RWPE2 (cell line): ENCODE measurements at regions not wholly inside any gene's neighbourhood (a gene's known extent, or its start where the extent isn't known, plus 50 kb on each side); places are given as distances from the start of the nearest gene placed in this dataset.

Experiments
- ATAC-seq: fragments of 200-7000 bp; cut with Tn5 transposase; 3 replicates; pipeline ENCODE4 v1.9.1; 2021; ENCODE audit warnings: low read depth
- DNase-seq: peaks from one replicate; pipeline ENCODE4 v3.0.0-alpha.2; 2020; ENCODE audit warnings: low spot score
- H3K27ac ChIP-seq: fragments of 450-650 bp; 2 replicates; pipeline ENCODE4 v1.5.1; 2017; ENCODE audit warnings: mild to moderate bottlenecking; ENCODE audit not compliant: poor library complexity, severe bottlenecking
- H3K27me3 ChIP-seq: fragments of 250-450 bp; sonication (Bioruptor Pico); 2 replicates; pipeline ENCODE4 v1.5.1; 2021; ENCODE audit warnings: mild to moderate bottlenecking, moderate library complexity; ENCODE audit not compliant: insufficient read depth, poor library complexity, severe bottlenecking
- H3K36me3 ChIP-seq: fragments of 250-450 bp; sonication (Bioruptor Pico); 2 replicates; pipeline ENCODE4 v1.5.1; 2020; ENCODE audit warnings: low read depth, mild to moderate bottlenecking, moderate library complexity
- H3K4me1 ChIP-seq: fragments of 250-450 bp; sonication (Bioruptor Pico); 2 replicates; pipeline ENCODE4 v1.5.1; 2021; ENCODE audit warnings: mild to moderate bottlenecking, moderate library complexity; ENCODE audit not compliant: insufficient read depth, poor library complexity, severe bottlenecking
- H3K4me3 ChIP-seq: fragments of 250-450 bp; sonication (Bioruptor Pico); 2 replicates; pipeline ENCODE4 v1.5.1; 2021; ENCODE audit warnings: mild to moderate bottlenecking, moderate library complexity; ENCODE audit not compliant: severe bottlenecking
- H3K9me3 ChIP-seq: fragments of 250-450 bp; sonication (Bioruptor Pico); 2 replicates; pipeline ENCODE4 v1.5.1; 2021; ENCODE audit warnings: mild to moderate bottlenecking, moderate library complexity; ENCODE audit not compliant: severe bottlenecking
- TF ChIP-seq, protein P1 (sequence below): fragments of 450-650 bp; IDR thresholded peaks from one replicate; pipeline ENCODE4 v1.5.1; 2017; ENCODE audit warnings: mild to moderate bottlenecking, moderate library complexity; ENCODE audit not compliant: poor library complexity, severe bottlenecking

DNA sequence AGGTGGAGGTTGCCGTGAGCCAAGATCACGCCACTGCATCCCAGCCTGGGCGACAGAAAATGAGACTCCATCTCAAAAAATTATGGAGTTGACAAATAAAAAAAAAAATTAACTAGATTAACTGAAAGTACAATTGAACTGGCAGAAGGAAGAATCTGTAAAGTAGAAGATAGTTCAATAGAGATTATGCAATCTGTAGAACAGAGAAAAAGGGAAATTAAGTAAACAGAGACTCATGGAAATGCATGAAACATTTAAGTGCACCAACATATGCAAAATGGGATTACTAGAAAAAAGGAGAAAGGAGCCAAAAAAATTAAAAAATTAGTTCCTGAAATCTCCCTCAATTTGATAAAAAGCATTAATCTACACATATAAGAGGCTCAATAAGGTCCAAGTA, 188.8 kb upstream of the KHDRBS2 start:
- no peaks in the 10 kb centered on the region for H3K4me1 ChIP-seq
- H3K27ac ChIP-seq: no peak overlapping the region
- ATAC-seq (no peak), DNase-seq (no peak)
- no peak overlapping the region for H3K4me3 ChIP-seq
- H3K9me3 ChIP-seq: no peaks in the 10 kb centered on the region
- H3K27me3 ChIP-seq: peaks cover 7% of the 10 kb centered on the region
- TF ChIP-seq, protein P1, sequence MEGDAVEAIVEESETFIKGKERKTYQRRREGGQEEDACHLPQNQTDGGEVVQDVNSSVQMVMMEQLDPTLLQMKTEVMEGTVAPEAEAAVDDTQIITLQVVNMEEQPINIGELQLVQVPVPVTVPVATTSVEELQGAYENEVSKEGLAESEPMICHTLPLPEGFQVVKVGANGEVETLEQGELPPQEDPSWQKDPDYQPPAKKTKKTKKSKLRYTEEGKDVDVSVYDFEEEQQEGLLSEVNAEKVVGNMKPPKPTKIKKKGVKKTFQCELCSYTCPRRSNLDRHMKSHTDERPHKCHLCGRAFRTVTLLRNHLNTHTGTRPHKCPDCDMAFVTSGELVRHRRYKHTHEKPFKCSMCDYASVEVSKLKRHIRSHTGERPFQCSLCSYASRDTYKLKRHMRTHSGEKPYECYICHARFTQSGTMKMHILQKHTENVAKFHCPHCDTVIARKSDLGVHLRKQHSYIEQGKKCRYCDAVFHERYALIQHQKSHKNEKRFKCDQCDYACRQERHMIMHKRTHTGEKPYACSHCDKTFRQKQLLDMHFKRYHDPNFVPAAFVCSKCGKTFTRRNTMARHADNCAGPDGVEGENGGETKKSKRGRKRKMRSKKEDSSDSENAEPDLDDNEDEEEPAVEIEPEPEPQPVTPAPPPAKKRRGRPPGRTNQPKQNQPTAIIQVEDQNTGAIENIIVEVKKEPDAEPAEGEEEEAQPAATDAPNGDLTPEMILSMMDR: no peak
- no peaks in the 10 kb centered on the region for H3K36me3 ChIP-seq

DNA sequence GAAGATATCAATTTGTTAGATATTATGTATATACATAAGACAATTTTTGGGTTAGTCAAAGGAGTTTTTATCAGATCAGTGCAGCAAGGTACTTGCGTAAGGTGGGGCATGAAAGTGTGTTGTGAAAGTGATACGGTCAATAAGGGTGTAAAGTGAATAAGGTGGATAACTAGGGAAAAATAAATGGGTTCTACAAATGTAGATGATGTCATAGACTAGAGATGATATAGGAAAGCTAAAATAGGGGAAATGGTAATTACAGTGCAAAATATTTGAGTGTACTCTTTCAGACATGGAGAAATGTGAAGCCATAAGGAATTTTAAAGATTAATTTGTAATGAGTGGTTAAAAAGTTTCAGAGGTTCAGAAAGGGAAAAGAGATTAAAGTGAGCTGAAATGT, 180.6 kb upstream of the KHDRBS2 start:
- H3K9me3 ChIP-seq: no peaks in the 10 kb centered on the region
- no peak for DNase-seq
- H3K27ac ChIP-seq: no peak overlapping the region
- no peaks in the 10 kb centered on the region for H3K4me1 ChIP-seq
- no peaks in the 10 kb centered on the region for H3K36me3 ChIP-seq
- TF ChIP-seq, protein P1: no peak
- no peak for ATAC-seq
- no peaks in the 10 kb centered on the region for H3K27me3 ChIP-seq
- H3K4me3 ChIP-seq: no peak overlapping the region

DNA sequence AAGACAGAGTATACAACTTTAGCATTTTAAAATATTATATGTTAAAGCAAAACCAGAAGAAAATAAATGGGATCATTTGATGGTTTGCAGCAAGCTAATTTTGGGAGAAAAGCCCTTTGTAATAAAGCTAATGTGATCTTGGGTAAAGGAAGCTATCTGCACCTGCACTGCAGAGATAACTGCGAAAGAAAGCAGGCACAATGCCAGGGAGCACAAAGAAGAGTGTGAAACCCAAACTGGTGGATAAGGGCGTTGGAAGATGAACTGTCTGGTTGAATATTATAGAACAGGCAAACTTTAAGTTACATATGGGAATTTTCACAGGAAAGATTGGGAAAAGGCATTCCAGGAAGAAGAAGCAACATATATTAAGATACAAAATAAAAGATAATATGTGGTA, 179.2 kb upstream of the KHDRBS2 start:
- no peak for ATAC-seq

DNA sequence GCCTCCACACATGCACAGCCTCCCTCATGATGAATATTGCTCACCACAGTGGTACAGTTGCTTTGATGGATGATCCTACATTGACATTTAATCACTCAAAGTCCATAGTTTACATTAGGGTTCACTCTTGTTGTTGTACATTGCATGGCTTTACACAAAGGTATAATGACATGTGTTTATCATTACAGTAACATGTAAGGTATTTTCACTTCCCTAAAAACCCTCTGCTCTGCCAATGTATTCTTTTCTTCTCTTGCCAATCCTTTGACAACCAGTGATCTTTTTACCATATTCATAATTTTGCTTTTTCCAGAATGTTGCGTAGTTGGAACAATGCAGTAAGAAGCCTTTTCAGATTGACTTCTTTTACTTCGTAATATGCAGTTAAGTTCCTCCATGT, 166.6 kb upstream of the KHDRBS2 start:
- DNase-seq: no peak
- no peak for ATAC-seq
- H3K27ac ChIP-seq: no peak overlapping the region
- no peaks in the 10 kb centered on the region for H3K36me3 ChIP-seq
- no peak overlapping the region for H3K4me3 ChIP-seq
- H3K9me3 ChIP-seq: peaks cover 2% of the 10 kb centered on the region
- H3K27me3 ChIP-seq: no peaks in the 10 kb centered on the region
- TF ChIP-seq, protein P1: no peak
- no peaks in the 10 kb centered on the region for H3K4me1 ChIP-seq

More for the DNA sequence above, 179.2 kb upstream of the KHDRBS2 start:
- Histone ChIP-seq H3K36me3 (no peaks in the 10 kb centered on the region), H3K27me3 (no peaks in the 10 kb centered on the region), H3K4me1 (no peaks in the 10 kb centered on the region), H3K27ac (no peak overlapping the region), H3K4me3 (no peak overlapping the region), H3K9me3 (no peaks in the 10 kb centered on the region)
- no peak for DNase-seq
- TF ChIP-seq, protein P1: no peak

DNA sequence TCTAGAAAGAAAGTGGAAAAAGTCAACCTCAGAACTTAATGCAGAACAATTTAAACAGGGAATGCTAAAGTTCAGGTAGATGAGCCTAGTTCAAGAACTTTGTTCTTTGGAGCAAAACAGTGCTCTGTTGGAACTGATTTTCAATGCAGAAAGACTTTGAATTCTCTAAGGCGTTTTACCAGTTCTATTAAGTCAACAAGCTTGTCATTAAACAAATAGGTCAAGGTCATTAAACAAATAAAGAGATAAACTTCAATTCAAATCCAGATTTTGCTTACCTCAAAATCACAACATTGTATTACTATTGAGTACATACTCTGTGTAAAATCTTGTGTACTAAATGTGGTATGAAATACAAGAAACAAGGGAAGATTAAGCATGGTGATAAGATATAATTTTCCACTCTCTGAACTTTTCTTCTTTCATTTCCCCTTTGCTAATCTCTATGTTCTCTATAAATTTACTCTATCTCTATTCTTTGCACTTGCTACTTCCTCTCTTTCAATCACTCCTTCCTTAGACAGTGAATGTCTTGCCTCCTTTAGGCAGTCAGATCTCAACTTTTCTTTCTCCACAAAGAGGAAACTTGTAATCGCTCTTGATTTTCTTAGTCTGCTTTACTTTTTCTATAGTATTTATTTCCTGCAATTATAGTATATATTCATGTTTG, 160.8 kb upstream of the KHDRBS2 start:
- H3K9me3 ChIP-seq: peaks cover 2% of the 10 kb centered on the region
- no peak for DNase-seq
- TF ChIP-seq, protein P1: no peak
- H3K4me3 ChIP-seq: no peak overlapping the region
- H3K36me3 ChIP-seq: no peaks in the 10 kb centered on the region
- no peaks in the 10 kb centered on the region for H3K4me1 ChIP-seq
- H3K27ac ChIP-seq: no peak overlapping the region
- ATAC-seq: no peak
- H3K27me3 ChIP-seq: no peaks in the 10 kb centered on the region
